ENCODE measurements at regions not wholly inside any gene's neighbourhood (a gene's known extent, or its start where the extent isn't known, plus 50 kb on each side); places are given as distances from the start of the nearest gene placed in this dataset.
A peak's percentile ranks its signal among the peaks of the same experiment; 100 is the strongest.
"Not testable (repeated sequence)": the region's sequence is repeated elsewhere in the genome, so short reads cannot be mapped to it uniquely, and the experiment has no call there.

- DNase-seq (ENCODE audit: low read depth in 2 of 2): no peak
Measured at GRCh38 chr3:27559381-27559780, 75.2 kb upstream of the SLC4A7 start.

- no peak for DNase-seq (ENCODE audit: low read depth in 2 of 2)
Measured at GRCh38 chr3:27557411-27557810, 73.2 kb upstream of the SLC4A7 start.

- no peak for DNase-seq (ENCODE audit: low read depth in 2 of 2)
Measured at GRCh38 chr3:27556887-27557286, 72.7 kb upstream of the SLC4A7 start.

GRCh38 chr3:27554706-27555105 lies 70.5 kb upstream of the SLC4A7 start:
- DNase-seq (ENCODE audit: low read depth in 2 of 2): no peak

- DNase-seq (ENCODE audit: low read depth in 2 of 2): no peak
Measured at GRCh38 chr3:27553886-27554540, 69.8 kb upstream of the SLC4A7 start.

- DNase-seq (ENCODE audit: low read depth in 2 of 2): not testable (repeated sequence)
Measured at GRCh38 chr3:27552708-27553107, 68.5 kb upstream of the SLC4A7 start.

- not testable (repeated sequence) for DNase-seq (ENCODE audit: low read depth in 2 of 2)
Measured at GRCh38 chr3:27551413-27551812, 67.2 kb upstream of the SLC4A7 start.

GRCh38 chr3:27545061-27545460 lies 60.9 kb upstream of the SLC4A7 start:
- DNase-seq (ENCODE audit: low read depth in 2 of 2): no peak

GRCh38 chr3:27544372-27544865 lies 60.2 kb upstream of the SLC4A7 start:
- no peak for DNase-seq (ENCODE audit: low read depth in 2 of 2)

- no peak for DNase-seq (ENCODE audit: low read depth in 2 of 2)
Measured at GRCh38 chr3:27542476-27542875, 58.3 kb upstream of the SLC4A7 start.

GRCh38 chr3:27540231-27540630 lies 56.0 kb upstream of the SLC4A7 start:
- DNase-seq (ENCODE audit: low read depth in 2 of 2): no peak

- DNase-seq (ENCODE audit: low read depth in 2 of 2): no peak
Measured at GRCh38 chr3:27536491-27536890, 52.3 kb upstream of the SLC4A7 start.

GRCh38 chr3:27535809-27536392 lies 51.7 kb upstream of the SLC4A7 start:
- no peak for DNase-seq (ENCODE audit: low read depth in 2 of 2)

GRCh38 chr3:27533718-27534573 lies 49.8 kb upstream of the SLC4A7 start:
- DNase-seq (ENCODE audit: low read depth in 2 of 2): peak in 1 of 2 donors; percentile 7
